Endothelial cell (in vitro differentiated cells): ENCODE measurements at regions not wholly inside any gene's neighbourhood (a gene's known extent, or its start where the extent isn't known, plus 50 kb on each side); places are given as distances from the start of the nearest gene placed in this dataset.

Source experiments
- DNase-seq: peaks from one replicate; pipeline ENCODE4 v3.0.0; 2021; ENCODE audit warnings: low spot score
- H3K27ac Mint-ChIP-seq: one replicate; pipeline ENCODE4 v1.8.0; 2021; ENCODE audit warnings: mixed read lengths, inconsistent platforms; ENCODE audit not compliant: unreplicated experiment
- H3K27me3 Mint-ChIP-seq: one replicate; pipeline ENCODE4 v1.8.0; 2021; ENCODE audit warnings: mild to moderate bottlenecking, moderate library complexity, mixed read lengths, inconsistent platforms; ENCODE audit not compliant: unreplicated experiment
- H3K36me3 Mint-ChIP-seq: one replicate; pipeline ENCODE4 v1.8.0; 2021; ENCODE audit warnings: mild to moderate bottlenecking, low read depth, mixed read lengths, inconsistent platforms; ENCODE audit not compliant: unreplicated experiment
- H3K4me1 Mint-ChIP-seq: one replicate; pipeline ENCODE4 v1.8.0; 2021; ENCODE audit warnings: mild to moderate bottlenecking, mixed read lengths, inconsistent platforms; ENCODE audit not compliant: unreplicated experiment
- H3K4me3 Mint-ChIP-seq: one replicate; pipeline ENCODE4 v1.8.0; 2021; ENCODE audit warnings: mild to moderate bottlenecking, mixed read lengths, inconsistent platforms; ENCODE audit not compliant: unreplicated experiment
- H3K9me3 Mint-ChIP-seq: one replicate; pipeline ENCODE4 v1.8.0; 2021; ENCODE audit warnings: mixed read lengths, inconsistent platforms; ENCODE audit not compliant: unreplicated experiment
- TF ChIP-seq, protein P1 (sequence below): fragments of 200-600 bp; sonication (generic); IDR thresholded peaks from one replicate; pipeline ENCODE4 v1.5.0; 2021; ENCODE audit warnings: antibody characterized with exemption; ENCODE audit not compliant: unreplicated experiment

- H3K36me3 Mint-ChIP-seq: no peaks in the 10 kb centered on the region
Observed at GRCh38 chr11:13862845-13863392, 99.6 kb upstream of the SPON1 start.

DNA sequence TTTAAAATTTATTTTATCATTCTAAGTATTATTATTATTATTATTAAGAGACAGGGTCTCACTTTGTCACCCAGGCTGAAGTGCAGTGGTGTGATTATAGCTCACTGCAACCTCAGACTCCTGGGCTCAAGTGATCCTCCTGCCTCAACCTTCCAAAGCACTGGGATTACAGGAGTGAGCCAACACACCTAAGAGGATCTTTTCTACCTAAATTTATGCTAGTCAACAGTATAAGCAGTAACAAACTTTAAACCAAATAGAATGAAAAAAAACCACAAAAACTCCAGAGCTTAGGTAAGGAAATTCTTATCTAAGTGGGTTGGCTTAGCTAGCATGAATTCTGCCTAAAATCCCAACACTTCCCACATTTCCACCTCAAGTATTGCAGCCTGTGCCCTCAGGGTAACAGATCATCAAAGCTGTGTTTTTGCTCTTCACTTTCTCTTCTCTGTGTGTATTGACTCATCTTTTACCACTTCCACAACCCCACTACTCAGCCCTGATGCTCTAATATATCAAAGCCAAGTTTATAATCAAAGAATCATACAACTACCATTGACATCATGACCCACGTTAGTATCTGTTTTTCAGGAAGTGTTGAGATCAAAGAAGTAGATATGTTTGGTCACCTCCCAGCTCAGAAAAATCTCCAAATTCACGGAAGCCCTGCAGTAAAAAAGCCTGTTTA, 93.7 kb upstream of the SPON1 start:
- no peak for DNase-seq
- no peaks in the 10 kb centered on the region for H3K9me3 Mint-ChIP-seq
- H3K36me3 Mint-ChIP-seq: no peaks in the 10 kb centered on the region
- no peak overlapping the region for H3K27ac Mint-ChIP-seq
- no peak overlapping the region for H3K4me3 Mint-ChIP-seq
- H3K4me1 Mint-ChIP-seq: peaks cover 14% of the 10 kb centered on the region
- TF ChIP-seq, protein P1, sequence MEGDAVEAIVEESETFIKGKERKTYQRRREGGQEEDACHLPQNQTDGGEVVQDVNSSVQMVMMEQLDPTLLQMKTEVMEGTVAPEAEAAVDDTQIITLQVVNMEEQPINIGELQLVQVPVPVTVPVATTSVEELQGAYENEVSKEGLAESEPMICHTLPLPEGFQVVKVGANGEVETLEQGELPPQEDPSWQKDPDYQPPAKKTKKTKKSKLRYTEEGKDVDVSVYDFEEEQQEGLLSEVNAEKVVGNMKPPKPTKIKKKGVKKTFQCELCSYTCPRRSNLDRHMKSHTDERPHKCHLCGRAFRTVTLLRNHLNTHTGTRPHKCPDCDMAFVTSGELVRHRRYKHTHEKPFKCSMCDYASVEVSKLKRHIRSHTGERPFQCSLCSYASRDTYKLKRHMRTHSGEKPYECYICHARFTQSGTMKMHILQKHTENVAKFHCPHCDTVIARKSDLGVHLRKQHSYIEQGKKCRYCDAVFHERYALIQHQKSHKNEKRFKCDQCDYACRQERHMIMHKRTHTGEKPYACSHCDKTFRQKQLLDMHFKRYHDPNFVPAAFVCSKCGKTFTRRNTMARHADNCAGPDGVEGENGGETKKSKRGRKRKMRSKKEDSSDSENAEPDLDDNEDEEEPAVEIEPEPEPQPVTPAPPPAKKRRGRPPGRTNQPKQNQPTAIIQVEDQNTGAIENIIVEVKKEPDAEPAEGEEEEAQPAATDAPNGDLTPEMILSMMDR: no peak
- H3K27me3 Mint-ChIP-seq: peaks cover 4% of the 10 kb centered on the region

More at GRCh38 chr11:13862845-13863392, 99.6 kb upstream of the SPON1 start:
- no peaks in the 10 kb centered on the region for H3K4me1 Mint-ChIP-seq
- DNase-seq: no peak
- no peaks in the 10 kb centered on the region for H3K9me3 Mint-ChIP-seq
- H3K27me3 Mint-ChIP-seq: peaks cover 4% of the 10 kb centered on the region
- no peak overlapping the region for H3K4me3 Mint-ChIP-seq
- no peak overlapping the region for H3K27ac Mint-ChIP-seq
- TF ChIP-seq, protein P1: no peak

DNA sequence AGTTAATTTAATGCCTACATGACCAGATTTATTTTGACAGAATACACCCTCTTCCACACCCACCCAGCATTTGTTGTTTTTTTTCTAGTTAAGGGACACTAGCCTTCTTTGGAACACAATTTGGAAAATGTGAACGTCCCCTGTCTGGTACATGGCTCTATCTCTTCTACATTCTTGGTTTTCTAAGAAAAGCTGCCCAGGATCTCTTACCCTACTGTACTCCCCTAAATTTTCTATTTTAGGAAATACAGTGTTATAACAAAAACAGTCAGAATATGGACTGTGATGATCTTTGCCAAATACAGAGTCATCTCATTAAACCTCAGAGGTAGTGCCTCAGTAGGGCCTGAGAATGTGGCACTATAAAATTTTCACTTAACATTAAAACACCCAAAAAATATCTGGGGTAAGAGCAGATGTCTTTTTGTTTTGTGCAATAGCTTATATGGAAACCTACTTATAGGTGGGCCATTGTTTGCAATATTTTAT, 93.1 kb upstream of the SPON1 start:
- peaks cover 15% of the 10 kb centered on the region for H3K4me1 Mint-ChIP-seq
- H3K9me3 Mint-ChIP-seq: no peaks in the 10 kb centered on the region
- TF ChIP-seq, protein P1: no peak
- H3K36me3 Mint-ChIP-seq: no peaks in the 10 kb centered on the region
- peaks cover 4% of the 10 kb centered on the region for H3K27me3 Mint-ChIP-seq
- DNase-seq: no peak
- no peak overlapping the region for H3K4me3 Mint-ChIP-seq
- H3K27ac Mint-ChIP-seq: no peak overlapping the region

GRCh38 chr11:13874597-13874996, 87.9 kb upstream of the SPON1 start:
- peaks cover 15% of the 10 kb centered on the region for H3K4me1 Mint-ChIP-seq
- no peak overlapping the region for H3K4me3 Mint-ChIP-seq
- H3K27me3 Mint-ChIP-seq: peaks cover 4% of the 10 kb centered on the region
- DNase-seq: no peak
- no peaks in the 10 kb centered on the region for H3K36me3 Mint-ChIP-seq
- no peak overlapping the region for H3K27ac Mint-ChIP-seq
- H3K9me3 Mint-ChIP-seq: no peaks in the 10 kb centered on the region
- TF ChIP-seq, protein P1: no peak

- H3K9me3 Mint-ChIP-seq: no peaks in the 10 kb centered on the region
- H3K27me3 Mint-ChIP-seq: peaks cover 4% of the 10 kb centered on the region
- TF ChIP-seq, protein P1: no peak
- no peaks in the 10 kb centered on the region for H3K36me3 Mint-ChIP-seq
- peaks cover 15% of the 10 kb centered on the region for H3K4me1 Mint-ChIP-seq
- no peak for DNase-seq
- no peak overlapping the region for H3K27ac Mint-ChIP-seq
- no peak overlapping the region for H3K4me3 Mint-ChIP-seq
Observed at GRCh38 chr11:13875643-13876042, 86.9 kb upstream of the SPON1 start.
